ENCODE measurements at regions not wholly inside any gene's neighbourhood (a gene's known extent, or its start where the extent isn't known, plus 50 kb on each side); places are given as distances from the start of the nearest gene placed in this dataset.

DNA sequence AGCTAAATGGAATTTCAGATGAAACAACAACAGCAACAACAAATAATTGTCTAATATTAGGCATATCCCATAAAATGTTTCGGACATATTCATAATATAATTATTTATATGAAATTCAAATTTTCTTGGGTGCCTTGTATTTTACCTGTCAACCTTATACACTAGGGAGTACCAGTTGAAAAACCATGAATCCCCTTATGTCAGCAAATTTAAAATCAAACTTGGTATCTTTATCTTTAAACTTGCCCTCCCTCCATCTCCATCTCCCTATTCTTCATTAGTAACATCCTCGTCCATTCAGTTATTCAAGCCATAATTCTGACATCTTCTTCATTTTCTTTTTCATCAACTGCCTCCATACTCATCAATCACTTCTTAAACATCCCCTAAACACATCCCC, 974.5 kb upstream of the HS3ST1 start:
- ChIA-PET POLR2A (ENCODE audit: partially characterized antibody) (no interaction called here), CTCF (ENCODE audit: partially characterized antibody) (interaction anchor here (1.0 kb wide), 1 partner anchor 333 kb away, joined by 3 read pairs; no protein-coding TSS in a partner anchor)
- FAIRE-seq (no peak), DNase-seq (ENCODE audit: low read depth in 1 of 2, low spot score in 2 of 2) (no peak)
- H3K4me1 ChIP-seq (replicated peaks in 1 of 4; ENCODE audit: control insufficient read depth in 3 of 4, insufficient read depth in 4 of 4, low read length in 3 of 4) = no peaks in the 10 kb centered on the region
- H3K18ac ChIP-seq (ENCODE audit: extremely low read depth, low read length) = no peak overlapping the region
- H3K4me3 ChIP-seq (ENCODE audit: extremely low read depth in 1 of 4, insufficient read depth in 2 of 4, low read depth in 3 of 4, low read length in 4 of 4) = no peak overlapping the region
- 93% methylated on average over 2 of the region's 2 CpGs; no CpG with 5 or more reads in 1 of the 2 experiments for WGBS, 2 experiments (ENCODE audit: extremely low coverage in 1 of 2, insufficient coverage in 1 of 2, insufficient read length in 1 of 2, insufficient replicate concordance in 2 of 2, low coverage in 1 of 2, low lambda C conversion rate in 2 of 2, missing lambda C conversion rate in 1 of 2)
- no peak overlapping the region for H2BK15ac ChIP-seq (ENCODE audit: low read length)
- peaks cover 0 to 1% (median 0%) of the 10 kb centered on the region in 4 experiments; a peak in 1 of 7 replicates for H3K27me3 ChIP-seq (replicated peaks in 1 of 4; ENCODE audit: control insufficient read depth in 3 of 4, extremely low read depth in 1 of 4, insufficient read depth in 3 of 4, low read length in 3 of 4)
- no peak overlapping the region for H3K56ac ChIP-seq (replicated peaks; ENCODE audit: insufficient read length, low read depth, low read length)
- no peaks in the 10 kb centered on the region for H3K9me3 ChIP-seq (ENCODE audit: insufficient read depth in 2 of 2, low read depth in 1 of 2, low read length in 1 of 2)
- H4K20me1 ChIP-seq (replicated peaks in 1 of 2; ENCODE audit: control insufficient read depth in 1 of 2, insufficient read depth in 2 of 2, low read length in 2 of 2) = no peaks in the 10 kb centered on the region
- no peak overlapping the region for H2AFZ ChIP-seq (ENCODE audit: low read length)
- no peak overlapping the region for H3K27ac ChIP-seq (ENCODE audit: low read depth, low read length)
- no peak overlapping the region for H4K91ac ChIP-seq (replicated peaks; ENCODE audit: insufficient read length, low read length)
- peaks cover 2% of the 10 kb centered on the region; the same call in 1 of the 2 replicates for H3K23me2 ChIP-seq (ENCODE audit: low read depth, low read length)
- no peaks in the 10 kb centered on the region for H3K79me1 ChIP-seq (ENCODE audit: low read depth, low read length)
- no peak overlapping the region for H3K9ac ChIP-seq (replicated peaks in 1 of 4; ENCODE audit: extremely low read depth in 1 of 4, low read depth in 3 of 4, low read length in 3 of 4)
- H3K14ac ChIP-seq (ENCODE audit: insufficient read length) = no peak overlapping the region
- H2BK12ac ChIP-seq (ENCODE audit: low read depth, low read length) = no peak overlapping the region
- no peak overlapping the region for H2BK20ac ChIP-seq (ENCODE audit: low read length)
- H4K8ac ChIP-seq (ENCODE audit: extremely low read depth, insufficient read depth, low read length) = no peak overlapping the region
- no peak overlapping the region for H2AK5ac ChIP-seq (ENCODE audit: low read depth, low read length)
- H2BK120ac ChIP-seq (replicated peaks; ENCODE audit: low read depth, low read length) = no peak overlapping the region
- no peak overlapping the region for H4K5ac ChIP-seq (ENCODE audit: insufficient read length, low read depth, low read length)
- no peak overlapping the region for H3K4me2 ChIP-seq (ENCODE audit: insufficient read depth in 1 of 2, low read depth in 2 of 2, low read length in 2 of 2)
- TF ChIP-seq MAFK (IDR thresholded peaks at IDR 0.05; ENCODE audit: low read depth, low read length) (peak; percentile 43; the same call in 1 of the 2 replicates), PHF8 (conservative IDR thresholded peaks at IDR 0.05; ENCODE audit: low read depth, low read length) (no peak), GABPA (IDR thresholded peaks at IDR 0.05; ENCODE audit: borderline replicate concordance, insufficient read depth, low read length) (no peak), CTBP2 (IDR thresholded peaks at IDR 0.05; ENCODE audit: borderline replicate concordance, insufficient read depth, insufficient read length, low read length) (no peak), RAD21 (IDR thresholded peaks at IDR 0.05 in 1 of 2, conservative IDR thresholded peaks at IDR 0.05 in 1 of 2; ENCODE audit: low read depth in 2 of 2, low read length in 2 of 2) (no peak), KDM1A (IDR thresholded peaks at IDR 0.05; ENCODE audit: borderline replicate concordance, low read length) (no peak), NANOG (IDR thresholded peaks at IDR 0.05; ENCODE audit: insufficient read depth, low read depth, low read length, poor library complexity, severe bottlenecking) (no peak)
- H3K23ac ChIP-seq (ENCODE audit: insufficient read length) = no peak overlapping the region
- no peak overlapping the region for H2BK5ac ChIP-seq (ENCODE audit: low read depth, low read length)
- no peak overlapping the region for H3K4ac ChIP-seq (replicated peaks; ENCODE audit: insufficient read length, low read depth, low read length)
- no peaks in the 10 kb centered on the region for H3K36me3 ChIP-seq (ENCODE audit: control insufficient read depth in 2 of 4, insufficient read depth in 4 of 4, low read length in 3 of 4)
- H3K79me2 ChIP-seq (ENCODE audit: control insufficient read depth in 1 of 2, insufficient read depth in 2 of 2, low read length in 2 of 2) = no peaks in the 10 kb centered on the region
